A549 (cell line): ENCODE measurements at regions not wholly inside any gene's neighbourhood (a gene's known extent, or its start where the extent isn't known, plus 50 kb on each side); places are given as distances from the start of the nearest gene placed in this dataset.
"Not testable (repeated sequence)": the region's sequence is repeated elsewhere in the genome, so short reads cannot be mapped to it uniquely, and the experiment has no call there.

ENCODE experiments used
- ATAC-seq, 2 experiments: fragments of 200-7000 bp in 1 of 2; fragments of >200 bp in 1 of 2; cut with Nextera tagmentation in 1 of 2; cut with Tn5 transposase in 1 of 2; 3 replicates each; pipeline versions ENCODE4 v1.8.0 to v1.9.1; 2018 to 2020; ENCODE audit warnings: mild to moderate bottlenecking in 1 of 2, moderate library complexity in 1 of 2
- CTCF ChIA-PET: fragments of 300-600 bp; sonication (Branson Sonifier 250); formaldehyde crosslinking; extraction: SDS; loops from one replicate; lab custom pipeline; 2021; ENCODE audit warnings: antibody characterized with exemption, inconsistent platforms; lab: Yijun Ruan, JAX
- POLR2A ChIA-PET: fragments of 350-600 bp; formaldehyde crosslinking; extraction: SDS; loops from one replicate; lab custom pipeline; 2021; ENCODE audit warnings: antibody characterized with exemption, inconsistent platforms; lab: Yijun Ruan, JAX
- DNase-seq, 2 experiments: peaks; one replicate each; pipeline versions ENCODE4 v3.0.0 to v3.0.0-alpha.2; 2011 to 2016; ENCODE audit warnings: low read depth in 1 of 2, low spot score in 1 of 2
- FAIRE-seq: peaks from 2 replicates; lab custom pipeline; 2011; peaks lifted over from hg19 to GRCh38; lab: Jason Lieb, UNC
- H3K27ac ChIP-seq, 2 experiments: fragments of >200 bp; sonication (Bioruptor Twin); formaldehyde crosslinking; 3 replicates each; pipeline ENCODE4 v1.5.1; 2016 to 2017
- H3K4me1 ChIP-seq: fragments of >200 bp; sonication (Bioruptor Twin); formaldehyde crosslinking; 3 replicates; pipeline ENCODE4 v1.6.1; 2016
- H3K4me2 ChIP-seq: fragments of >200 bp; sonication (Bioruptor Twin); formaldehyde crosslinking; 3 replicates; pipeline ENCODE4 v1.6.1; 2016
- H3K4me3 ChIP-seq: fragments of >200 bp; sonication (Bioruptor Twin); formaldehyde crosslinking; 3 replicates; pipeline ENCODE4 v1.5.1; 2016
- H3K9me3 ChIP-seq: fragments of >200 bp; sonication (Bioruptor Twin); formaldehyde crosslinking; 3 replicates; pipeline ENCODE4 v1.6.1; 2016
- ATOH8 ChIP-seq: fragments of 250-450 bp; sonication (Bioruptor Pico); IDR thresholded peaks from 2 replicates; pipeline ENCODE4 v1.5.0; 2020; ENCODE audit warnings: low read depth, mild to moderate bottlenecking, moderate library complexity
- CBX2 ChIP-seq: fragments of 200-600 bp; sonication (generic); IDR thresholded peaks from 2 replicates; pipeline ENCODE4 v1.6.1; 2016; ENCODE audit warnings: low read depth, mild to moderate bottlenecking, borderline replicate concordance
- CBX8 ChIP-seq: fragments of 200-600 bp; sonication (generic); IDR thresholded peaks from 2 replicates; pipeline ENCODE4 v1.6.1; 2016
- CHD4 ChIP-seq: fragments of 200-600 bp; sonication (generic); IDR thresholded peaks from 2 replicates; pipeline ENCODE4 v1.6.1; 2016; ENCODE audit warnings: antibody characterized with exemption, mild to moderate bottlenecking, borderline replicate concordance
- E2F6 ChIP-seq: IDR thresholded peaks from 2 replicates; pipeline ENCODE4 v1.6.1; 2012; ENCODE audit warnings: low read depth, borderline replicate concordance
- ELK1 ChIP-seq: fragments of 150-350 bp; IDR thresholded peaks from 2 replicates; pipeline ENCODE4 v1.6.1; 2014; ENCODE audit warnings: low read depth, mild to moderate bottlenecking, low read length
- EP300 ChIP-seq, 2 experiments: fragments of >200 bp; sonication (Bioruptor Twin); formaldehyde crosslinking; IDR thresholded peaks; 2 replicates in 1 of 2; 3 replicates in 1 of 2; pipeline ENCODE4 v1.6.1; 2016 to 2017
- FOSB ChIP-seq: fragments of 250-450 bp; sonication (Bioruptor Pico); IDR thresholded peaks from 2 replicates; pipeline ENCODE4 v1.5.0; 2020; ENCODE audit warnings: mild to moderate bottlenecking, moderate library complexity
- FOSL2 ChIP-seq, 2 experiments: fragments of 450-650 bp in 1 of 2; fragments of >200 bp in 1 of 2; sonication (Bioruptor Twin) in 1 of 2; formaldehyde crosslinking; IDR thresholded peaks; 2 replicates each; pipeline versions ENCODE4 v1.5.0 to v1.6.1; 2016 to 2020; ENCODE audit warnings: mild to moderate bottlenecking in 1 of 2, moderate library complexity in 1 of 2
- FOXS1 ChIP-seq: fragments of 250-450 bp; sonication (Bioruptor Pico); IDR thresholded peaks from 2 replicates; pipeline ENCODE4 v1.5.0; 2020; ENCODE audit warnings: mild to moderate bottlenecking, moderate library complexity
- GATA3 ChIP-seq: IDR thresholded peaks from 2 replicates; pipeline ENCODE4 v1.6.1; 2012; ENCODE audit warnings: borderline replicate concordance
- HES2 ChIP-seq: fragments of >200 bp; sonication (Bioruptor Twin); formaldehyde crosslinking; IDR thresholded peaks from 2 replicates; pipeline ENCODE4 v1.6.1; 2016
- KDM5A ChIP-seq: fragments of 200-600 bp; sonication (generic); IDR thresholded peaks from 2 replicates; pipeline ENCODE4 v1.6.1; 2016; ENCODE audit warnings: antibody characterized with exemption, mild to moderate bottlenecking
- MAX ChIP-seq: IDR thresholded peaks from 2 replicates; pipeline ENCODE4 v1.6.1; 2012
- NR3C1 ChIP-seq: fragments of >200 bp; sonication (Bioruptor Twin); formaldehyde crosslinking; IDR thresholded peaks from 3 replicates; pipeline ENCODE4 v1.6.1; 2017
- PBX3 ChIP-seq: IDR thresholded peaks from 2 replicates; pipeline ENCODE4 v1.6.1; 2012
- POLR2A ChIP-seq: IDR thresholded peaks from 2 replicates; pipeline ENCODE4 v1.6.1; 2012; ENCODE audit warnings: mild to moderate bottlenecking, low read length
- POLR2AphosphoS2 ChIP-seq: conservative IDR thresholded peaks from 2 replicates; pipeline ENCODE4 v1.6.1; 2012; ENCODE audit warnings: low read length, improper control_type of control experiment, inconsistent platforms
- RAD21 ChIP-seq, 2 experiments: fragments of >200 bp in 1 of 2; sonication (Bioruptor Twin) in 1 of 2; formaldehyde crosslinking in 1 of 2; IDR thresholded peaks in 1 of 2; conservative IDR thresholded peaks in 1 of 2; 2 replicates in 1 of 2; 3 replicates in 1 of 2; pipeline ENCODE4 v1.6.1; 2012 to 2018; ENCODE audit warnings: inconsistent platforms in 1 of 2
- RARB ChIP-seq: fragments of 250-450 bp; sonication (Bioruptor Pico); IDR thresholded peaks from 2 replicates; pipeline ENCODE4 v1.8.0; 2021; ENCODE audit warnings: mild to moderate bottlenecking, moderate library complexity
- RCOR1 ChIP-seq: fragments of 150-350 bp; IDR thresholded peaks from 2 replicates; pipeline ENCODE4 v1.6.1; 2014; ENCODE audit warnings: antibody characterized with exemption, low read length, low read depth
- RNF2 ChIP-seq: fragments of 200-600 bp; sonication (generic); IDR thresholded peaks from 2 replicates; pipeline ENCODE4 v1.6.1; 2016; ENCODE audit warnings: low read depth, mild to moderate bottlenecking, antibody characterized with exemption, moderate library complexity, borderline replicate concordance
- TP53 ChIP-seq: fragments of 250-450 bp; sonication (Bioruptor Pico); IDR thresholded peaks from 2 replicates; pipeline ENCODE4 v1.5.0; 2021; ENCODE audit warnings: mild to moderate bottlenecking, moderate library complexity
- WGBS: methylation state at CpG from one replicate; pipeline ENCODE4 v1.1.6; 2017; ENCODE audit errors: missing lambda C conversion rate; 5-methylcytosine and 5-hydroxymethylcytosine counted together

- ChIA-PET POLR2A (no interaction called here), CTCF (interaction anchor here (0.7 to 0.9 kb wide), 3 partner anchors 22 to 225 kb away, joined by 3 read pairs; no protein-coding TSS in a partner anchor)
- DNase-seq (no peak), FAIRE-seq (no peak), ATAC-seq (no peak)
- Histone ChIP-seq H3K4me3 (no peak overlapping the region), H3K27ac (no peak overlapping the region; a peak in 1 of 6 replicates), H3K4me1 (peaks cover 10% of the 10 kb centered on the region; the same call in 2 of the 3 replicates), H3K9me3 (peaks cover 3% of the 10 kb centered on the region; the same call in 1 of the 3 replicates), H3K4me2 (no peak overlapping the region)
- WGBS, result 28% methylated on average over 4 of the region's 4 CpGs
- TF ChIP-seq HES2, result no peak
- no peak for TF ChIP-seq RARB (CRISPR knock-in tag)
- no peak for TF ChIP-seq MAX
- TF ChIP-seq E2F6, result no peak
- no peak for TF ChIP-seq EP300 (IDR thresholded peaks at IDR 0.05)
- no peak for TF ChIP-seq KDM5A
- no peak for TF ChIP-seq POLR2A
- TF ChIP-seq GATA3, result no peak
- no peak for TF ChIP-seq RAD21 (conservative IDR thresholded peaks at IDR 0.05 in 1 of 2, IDR thresholded peaks at IDR 0.05 in 1 of 2)
- TF ChIP-seq CHD4, result no peak
- TF ChIP-seq FOSB (CRISPR knock-in tag), result no peak
- TF ChIP-seq RCOR1, result no peak
- TF ChIP-seq RNF2, result no peak
- TF ChIP-seq CBX2, result no peak
- no peak for TF ChIP-seq TP53 (CRISPR knock-in tag)
- TF ChIP-seq FOXS1 (CRISPR knock-in tag), result no peak
Measured at GRCh38 chr17:6000426-6000825, 69.8 kb upstream of the WSCD1 start.

- 33% methylated on average over 6 of the region's 6 CpGs for WGBS
- ATAC-seq, result peak in 1 of 2 experiments; percentile 73; a peak in 3 of 6 replicates
Measured at GRCh38 chr17:6003221-6003620, 67.0 kb upstream of the WSCD1 start.

GRCh38 chr17:6005939-6006338, 64.2 kb upstream of the WSCD1 start:
- no peaks in the 10 kb centered on the region for H3K9me3 ChIP-seq
- DNase-seq (no peak), FAIRE-seq (no peak), ATAC-seq (no peak)
- TF ChIP-seq PBX3 (no peak), POLR2AphosphoS2 (no peak), ELK1 (no peak), RARB (CRISPR knock-in tag) (no peak), ATOH8 (no peak), NR3C1 (no peak), CBX8 (no peak)
- POLR2A ChIA-PET, result no interaction called here
- peaks cover 10% of the 10 kb centered on the region; the same call in 2 of the 3 replicates for H3K4me1 ChIP-seq
- no peak overlapping the region for H3K27ac ChIP-seq
- no peak overlapping the region for H3K4me3 ChIP-seq
- CTCF ChIA-PET, result interaction anchor here (1.8 kb wide), 1 partner anchor 10 kb away, joined by 4 read pairs; no protein-coding TSS in a partner anchor
- 55% methylated on average over 6 of the region's 6 CpGs for WGBS
- H3K4me2 ChIP-seq, result no peak overlapping the region

More at GRCh38 chr17:6003221-6003620, 67.0 kb upstream of the WSCD1 start:
- Histone ChIP-seq H3K27ac (peak overlapping the region in 1 of 2 experiments; percentile 62; a peak in 1 of 6 replicates), H3K4me2 (peak overlapping the region; percentile 45)
- H3K4me3 ChIP-seq; POLR2A ChIA-PET; FAIRE-seq; H3K4me1 ChIP-seq; H3K9me3 ChIP-seq; CTCF ChIA-PET; TF ChIP-seq FOSL2 (IDR thresholded peaks at IDR 0.05): not testable (repeated sequence)
- peak; percentile 41 for TF ChIP-seq FOSL2 (CRISPR knock-in tag; IDR thresholded peaks at IDR 0.05)
- DNase-seq, result peak in 1 of 2 experiments; percentile 25
